ENCODE measurements at regions not wholly inside any gene's neighbourhood (a gene's known extent, or its start where the extent isn't known, plus 50 kb on each side); places are given as distances from the start of the nearest gene placed in this dataset.

GRCh38 chrX:106283841-106284240 lies 115.7 kb downstream of the PWWP3B start:
- TF ChIP-seq CTCF (IDR thresholded peaks at IDR 0.05) (no peak), POLR2A (IDR thresholded peaks at IDR 0.05) (no peak)

All from body of pancreas (tissue), 4 donors.